ENCODE measurements at regions not wholly inside any gene's neighbourhood (a gene's known extent, or its start where the extent isn't known, plus 50 kb on each side); places are given as distances from the start of the nearest gene placed in this dataset.

GRCh38 chr2:52880872-52881271 lies 886.7 kb upstream of the CHAC2 start:
- ATAC-seq (no peak), DNase-seq (no peak)
- no peak overlapping the region for H3K27ac ChIP-seq
- H3K9me3 ChIP-seq = no peaks in the 10 kb centered on the region
- H3K36me3 ChIP-seq = no peaks in the 10 kb centered on the region
- no peak overlapping the region for H3K4me3 ChIP-seq
- intact Hi-C loops (cut with DNase I; ENCODE audit: low total_unique reads) = no loop called here
- H3K27me3 ChIP-seq = no peaks in the 10 kb centered on the region
- in situ Hi-C loops (cut with MboI; ENCODE audit: low sequenced_read_pairs in 4 of 4) = no loop called here
- no peaks in the 10 kb centered on the region for H3K4me1 ChIP-seq
- TF ChIP-seq CTCF (IDR thresholded peaks at IDR 0.05 in 4 of 5, conservative IDR thresholded peaks at IDR 0.05 in 1 of 5) (no peak), POLR2A (IDR thresholded peaks at IDR 0.05) (no peak)

GRCh38 chr2:52879561-52879960 lies 888.0 kb upstream of the CHAC2 start:
- ATAC-seq (no peak), DNase-seq (no peak)
- Histone ChIP-seq H3K4me3 (no peak overlapping the region), H3K27me3 (no peaks in the 10 kb centered on the region), H3K9me3 (no peaks in the 10 kb centered on the region), H3K27ac (no peak overlapping the region), H3K36me3 (no peaks in the 10 kb centered on the region), H3K4me1 (no peaks in the 10 kb centered on the region)
- TF ChIP-seq POLR2A (IDR thresholded peaks at IDR 0.05) = no peak
- TF ChIP-seq CTCF (IDR thresholded peaks at IDR 0.05 in 4 of 5, conservative IDR thresholded peaks at IDR 0.05 in 1 of 5) = no peak
- intact Hi-C loops (cut with DNase I; ENCODE audit: low total_unique reads) (no loop called here), in situ Hi-C loops (cut with MboI; ENCODE audit: low sequenced_read_pairs in 4 of 4) (no loop called here)

- H3K9me3 ChIP-seq = no peaks in the 10 kb centered on the region
- no peaks in the 10 kb centered on the region for H3K4me1 ChIP-seq
- H3K4me3 ChIP-seq = no peak overlapping the region
- no peak for DNase-seq
- TF ChIP-seq POLR2A (IDR thresholded peaks at IDR 0.05) = no peak
- in situ Hi-C loops (cut with MboI; ENCODE audit: low sequenced_read_pairs in 4 of 4) (no loop called here), intact Hi-C loops (cut with DNase I; ENCODE audit: low total_unique reads) (no loop called here)
- H3K27ac ChIP-seq = no peak overlapping the region
- no peaks in the 10 kb centered on the region for H3K27me3 ChIP-seq
- no peak for ATAC-seq
- no peaks in the 10 kb centered on the region for H3K36me3 ChIP-seq
Observed at GRCh38 chr2:52877703-52878102, 889.9 kb upstream of the CHAC2 start.

GRCh38 chr2:52874466-52875106 lies 893.0 kb upstream of the CHAC2 start:
- no peaks in the 10 kb centered on the region for H3K4me1 ChIP-seq
- ATAC-seq (no peak), DNase-seq (no peak)
- H3K36me3 ChIP-seq = no peaks in the 10 kb centered on the region
- no peak overlapping the region for H3K27ac ChIP-seq
- no peaks in the 10 kb centered on the region for H3K9me3 ChIP-seq
- H3K4me3 ChIP-seq = no peak overlapping the region
- intact Hi-C loops (cut with DNase I; ENCODE audit: low total_unique reads) (no loop called here), in situ Hi-C loops (cut with MboI; ENCODE audit: low sequenced_read_pairs in 4 of 4) (no loop called here)
- TF ChIP-seq POLR2A (IDR thresholded peaks at IDR 0.05) (no peak), CTCF (IDR thresholded peaks at IDR 0.05 in 4 of 5, conservative IDR thresholded peaks at IDR 0.05 in 1 of 5) (no peak)
- H3K27me3 ChIP-seq = no peaks in the 10 kb centered on the region

GRCh38 chr2:52862801-52863200 lies 904.8 kb upstream of the CHAC2 start:
- Histone ChIP-seq H3K9me3 (no peaks in the 10 kb centered on the region), H3K4me3 (no peak overlapping the region), H3K27ac (no peak overlapping the region), H3K36me3 (no peaks in the 10 kb centered on the region), H3K27me3 (no peaks in the 10 kb centered on the region), H3K4me1 (peaks cover 0 to 9% of the 10 kb centered on the region in 2 donors)
- TF ChIP-seq POLR2A (IDR thresholded peaks at IDR 0.05) = no peak
- intact Hi-C loops (cut with DNase I; ENCODE audit: low total_unique reads) = no loop called here
- in situ Hi-C loops (cut with MboI; ENCODE audit: low sequenced_read_pairs in 4 of 4) = no loop called here
- DNase-seq (no peak), ATAC-seq (no peak)

GRCh38 chr2:52861596-52861995 lies 906.0 kb upstream of the CHAC2 start:
- TF ChIP-seq POLR2A (IDR thresholded peaks at IDR 0.05) (no peak), CTCF (IDR thresholded peaks at IDR 0.05 in 4 of 5, conservative IDR thresholded peaks at IDR 0.05 in 1 of 5) (no peak)

More at GRCh38 chr2:52861596-52861995, 906.0 kb upstream of the CHAC2 start:
- Histone ChIP-seq H3K27ac (no peak overlapping the region), H3K4me3 (no peak overlapping the region), H3K9me3 (no peaks in the 10 kb centered on the region), H3K4me1 (peaks cover 0 to 9% of the 10 kb centered on the region in 2 donors), H3K36me3 (no peaks in the 10 kb centered on the region), H3K27me3 (no peaks in the 10 kb centered on the region)
- in situ Hi-C loops (cut with MboI; ENCODE audit: low sequenced_read_pairs in 4 of 4) (no loop called here), intact Hi-C loops (cut with DNase I; ENCODE audit: low total_unique reads) (no loop called here)
- ATAC-seq = no peak
- DNase-seq = no peak

Data from gastrocnemius medialis (tissue), 4 donors.